Right cardiac atrium (tissue), 5 donors: ENCODE measurements at regions not wholly inside any gene's neighbourhood (a gene's known extent, or its start where the extent isn't known, plus 50 kb on each side); places are given as distances from the start of the nearest gene placed in this dataset.
A peak's percentile ranks its signal among the peaks of the same experiment; 100 is the strongest.
"Not testable (repeated sequence)": the region's sequence is repeated elsewhere in the genome, so short reads cannot be mapped to it uniquely, and the experiment has no call there.

Source experiments
- ATAC-seq, 2 donors: fragments of 200-7000 bp; cut with Tn5 transposase; one replicate each; pipeline versions ENCODE4 v1.8.0 to v1.9.1; 2020; ENCODE audit warnings: moderate library complexity in 2 of 2, mild to moderate bottlenecking in 1 of 2
- DNase-seq, 3 donors: peaks; one replicate each; pipeline ENCODE4 v3.0.0-alpha.2; 2020
- H3K27ac ChIP-seq: one replicate; pipeline ENCODE4 v1.5.1; 2013; ENCODE audit warnings: mild to moderate bottlenecking, low read length, control low read depth, moderate library complexity
- H3K27me3 ChIP-seq: one replicate; pipeline ENCODE4 v1.6.1; 2013; ENCODE audit not compliant: control insufficient read depth, insufficient read depth
- H3K4me1 ChIP-seq: one replicate; pipeline ENCODE4 v1.6.1; 2013; ENCODE audit warnings: low read length; ENCODE audit not compliant: control insufficient read depth, insufficient read depth
- H3K4me3 ChIP-seq: one replicate; pipeline ENCODE4 v1.5.1; 2013; ENCODE audit warnings: low read length, control low read depth
- H3K9me3 ChIP-seq: one replicate; pipeline ENCODE4 v1.6.1; 2013; ENCODE audit warnings: low read length; ENCODE audit not compliant: control insufficient read depth
- WGBS: extraction: QIAGEN DNeasy Blood & Tissue Kit; methylation state at CpG from one replicate; pipeline ENCODE4 v1.1.7; 2013; 5-methylcytosine and 5-hydroxymethylcytosine counted together
- intact Hi-C, 4 donors: fragments of 100-400 bp; cut with DNase I; formaldehyde crosslinking; loops; one replicate each; pipeline versions ENCODE4 v1.11.0 to v1.14.0; 2022 to 2023
- donor health status: healthy with polysubstance abuse.
- donor health status: DM: no; HTN: yes; CAD: no.
- donor health status: DM: no; HTN: no; CAD: no.
- donor health status: DM: no; HTN: yes; CAD: no; lungs with severe emphysema.
- donor health status: DM: yes; HTN: yes; CAD: no.

- intact Hi-C loops: no loop called here
- H3K27me3 ChIP-seq: no peaks in the 10 kb centered on the region
- no peak for DNase-seq
- no peaks in the 10 kb centered on the region for H3K9me3 ChIP-seq
- H3K4me3 ChIP-seq: no peak overlapping the region
- WGBS: 42% methylated on average over 2 of the region's 2 CpGs
- ATAC-seq: no peak
- H3K4me1 ChIP-seq: no peaks in the 10 kb centered on the region
- no peak overlapping the region for H3K27ac ChIP-seq
Observed at GRCh38 chr16:61005952-61006351, 1030.3 kb downstream of the CDH8 start.

GRCh38 chr16:61002479-61003204 lies 1033.6 kb downstream of the CDH8 start:
- no peaks in the 10 kb centered on the region for H3K4me1 ChIP-seq
- intact Hi-C loops: no loop called here
- H3K4me3 ChIP-seq: no peak overlapping the region
- H3K27me3 ChIP-seq: no peaks in the 10 kb centered on the region
- no peak overlapping the region for H3K27ac ChIP-seq
- DNase-seq (no peak), ATAC-seq (no peak)
- WGBS: 21% methylated on average over 4 of the region's 4 CpGs
- no peaks in the 10 kb centered on the region for H3K9me3 ChIP-seq

- no peak for ATAC-seq
- intact Hi-C loops: no loop called here
Observed at GRCh38 chr16:60991886-60992285, 1044.4 kb downstream of the CDH8 start.

GRCh38 chr16:60989592-60989991 lies 1046.6 kb downstream of the CDH8 start:
- ATAC-seq: no peak
- 77% methylated on average over 5 of the region's 5 CpGs for WGBS

More at GRCh38 chr16:60991886-60992285, 1044.4 kb downstream of the CDH8 start:
- no peaks in the 10 kb centered on the region for H3K9me3 ChIP-seq
- H3K4me3 ChIP-seq: no peak overlapping the region
- no peaks in the 10 kb centered on the region for H3K4me1 ChIP-seq
- no peak overlapping the region for H3K27ac ChIP-seq
- DNase-seq: no peak
- H3K27me3 ChIP-seq: no peaks in the 10 kb centered on the region

GRCh38 chr16:60979119-60979518 lies 1057.1 kb downstream of the CDH8 start:
- Histone ChIP-seq H3K27me3 (no peaks in the 10 kb centered on the region), H3K27ac (no peak overlapping the region), H3K9me3 (no peaks in the 10 kb centered on the region), H3K4me1 (no peaks in the 10 kb centered on the region), H3K4me3 (no peak overlapping the region)
- ATAC-seq (no peak), DNase-seq (peak in 1 of 3 donors; percentile 20)
- intact Hi-C loops: no loop called here
- 57% methylated on average over 2 of the region's 2 CpGs for WGBS

More at GRCh38 chr16:60989592-60989991, 1046.6 kb downstream of the CDH8 start:
- no peak for DNase-seq
- no peak overlapping the region for H3K27ac ChIP-seq
- no peaks in the 10 kb centered on the region for H3K4me1 ChIP-seq
- no peaks in the 10 kb centered on the region for H3K27me3 ChIP-seq
- intact Hi-C loops: no loop called here
- no peak overlapping the region for H3K4me3 ChIP-seq
- H3K9me3 ChIP-seq: no peaks in the 10 kb centered on the region

GRCh38 chr16:60949800-60950199 lies 1086.4 kb downstream of the CDH8 start:
- H3K4me1 ChIP-seq: no peaks in the 10 kb centered on the region
- no peak overlapping the region for H3K4me3 ChIP-seq
- H3K9me3 ChIP-seq: no peaks in the 10 kb centered on the region
- DNase-seq (no peak), ATAC-seq (no peak)
- H3K27ac ChIP-seq: no peak overlapping the region
- 68% methylated on average over 5 of the region's 5 CpGs for WGBS
- H3K27me3 ChIP-seq: no peaks in the 10 kb centered on the region
- intact Hi-C loops: no loop called here

- no peak for DNase-seq
- no peak for ATAC-seq
- intact Hi-C loops: no loop called here
- H3K4me1 ChIP-seq: no peaks in the 10 kb centered on the region
- H3K27me3 ChIP-seq: no peaks in the 10 kb centered on the region
- H3K9me3 ChIP-seq: no peaks in the 10 kb centered on the region
- H3K4me3 ChIP-seq: no peak overlapping the region
- H3K27ac ChIP-seq: no peak overlapping the region
- WGBS: 4% methylated on average over 2 of the region's 2 CpGs
Observed at GRCh38 chr16:60945225-60945624, 1091.0 kb downstream of the CDH8 start.

- H3K9me3 ChIP-seq, H3K27me3 ChIP-seq, H3K4me3 ChIP-seq, ATAC-seq, H3K27ac ChIP-seq, H3K4me1 ChIP-seq, intact Hi-C loops: not testable (repeated sequence)
- 88% methylated on average over 10 of the region's 10 CpGs for WGBS
- peak in 2 of 3 donors; percentile 23 to 37 for DNase-seq
Observed at GRCh38 chr16:60936189-60936588, 1100.0 kb downstream of the CDH8 start.

- no peaks in the 10 kb centered on the region for H3K27me3 ChIP-seq
- no peaks in the 10 kb centered on the region for H3K9me3 ChIP-seq
- H3K4me3 ChIP-seq: no peak overlapping the region
- no peaks in the 10 kb centered on the region for H3K4me1 ChIP-seq
- ATAC-seq (no peak), DNase-seq (no peak)
- H3K27ac ChIP-seq: no peak overlapping the region
- 78% methylated on average over 3 of the region's 3 CpGs for WGBS
- intact Hi-C loops: no loop called here
Observed at GRCh38 chr16:60932600-60932999, 1103.6 kb downstream of the CDH8 start.

GRCh38 chr16:60930291-60930690 lies 1105.9 kb downstream of the CDH8 start:
- H3K4me3 ChIP-seq: no peak overlapping the region
- no peaks in the 10 kb centered on the region for H3K27me3 ChIP-seq
- H3K9me3 ChIP-seq: no peaks in the 10 kb centered on the region
- intact Hi-C loops: no loop called here
- DNase-seq: no peak
- WGBS: 67% methylated on average over 5 of the region's 5 CpGs
- no peak for ATAC-seq
- no peak overlapping the region for H3K27ac ChIP-seq
- H3K4me1 ChIP-seq: no peaks in the 10 kb centered on the region

GRCh38 chr16:60922920-60923319 lies 1113.3 kb downstream of the CDH8 start:
- ATAC-seq (no peak), DNase-seq (no peak)
- no peaks in the 10 kb centered on the region for H3K4me1 ChIP-seq
- H3K27me3 ChIP-seq: no peaks in the 10 kb centered on the region
- H3K27ac ChIP-seq: no peak overlapping the region
- intact Hi-C loops: no loop called here
- 79% methylated on average over 2 of the region's 2 CpGs for WGBS
- H3K9me3 ChIP-seq: no peaks in the 10 kb centered on the region
- no peak overlapping the region for H3K4me3 ChIP-seq

GRCh38 chr16:60914334-60914733 lies 1121.9 kb downstream of the CDH8 start:
- DNase-seq: no peak
- no peak overlapping the region for H3K4me3 ChIP-seq
- H3K27me3 ChIP-seq: no peaks in the 10 kb centered on the region
- no peak for ATAC-seq
- 88% methylated on average over 3 of the region's 3 CpGs for WGBS
- no peaks in the 10 kb centered on the region for H3K4me1 ChIP-seq
- no peaks in the 10 kb centered on the region for H3K9me3 ChIP-seq
- intact Hi-C loops: no loop called here
- no peak overlapping the region for H3K27ac ChIP-seq
